ENCODE measurements at regions not wholly inside any gene's neighbourhood (a gene's known extent, or its start where the extent isn't known, plus 50 kb on each side); places are given as distances from the start of the nearest gene placed in this dataset.

DNA sequence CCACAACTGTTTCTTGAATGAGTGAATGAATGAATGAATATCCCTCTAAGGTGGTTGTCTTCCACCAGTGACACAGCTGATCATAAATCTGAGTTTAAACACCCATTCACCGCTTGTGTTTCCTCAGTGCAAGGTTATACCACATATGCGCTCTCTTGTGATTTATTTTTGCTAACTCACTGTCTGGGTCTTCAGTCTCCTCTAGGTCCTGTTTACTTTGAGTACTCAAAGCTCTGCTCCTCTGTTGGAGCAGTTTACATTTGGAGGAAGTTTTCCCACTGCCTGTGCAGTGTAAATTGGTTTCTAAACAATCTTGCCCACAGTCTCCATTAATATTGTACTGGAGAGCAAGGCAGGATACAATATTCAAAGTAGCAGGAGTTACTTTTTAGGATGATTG, 212.6 kb upstream of the JADE1 start:
- H3K79me2 ChIP-seq (ENCODE audit: control insufficient read depth, insufficient read depth, low read length) = no peaks in the 10 kb centered on the region
- ChIA-PET CTCF (ENCODE audit: low intra/inter-chr PET ratio) (no interaction called here), POLR2A (no interaction called here)
- no peaks in the 10 kb centered on the region for H3K9me1 ChIP-seq (ENCODE audit: control insufficient read depth, insufficient read depth, low read length)
- TF ChIP-seq C11orf30 (IDR thresholded peaks at IDR 0.05; ENCODE audit: low read depth) (0 out of 2 replicates have a peak, but pooled peaks have one; percentile 21), HMG20B (CRISPR knock-in tag; IDR thresholded peaks at IDR 0.05) (no peak), NFYB (IDR thresholded peaks at IDR 0.05; ENCODE audit: extremely low read depth, insufficient read length) (no peak), FOS (IDR thresholded peaks at IDR 0.05; ENCODE audit: extremely low read depth, insufficient read length) (no peak), XRCC5 (IDR thresholded peaks at IDR 0.05; ENCODE audit: low read depth, low read length) (no peak), PPARD (CRISPR knock-in tag; IDR thresholded peaks at IDR 0.05) (no peak), FOXK2 (conservative IDR thresholded peaks at IDR 0.05 in 1 of 2, IDR thresholded peaks at IDR 0.05 in 1 of 2; ENCODE audit: low read depth in 2 of 2) (peak in 1 of 2 experiments; percentile 18; a peak in 1 of 4 replicates), ZNF24 (IDR thresholded peaks at IDR 0.05) (peak; percentile 79; the same call in 1 of the 2 replicates), AFF4 (CRISPR knock-in tag; IDR thresholded peaks at IDR 0.05) (no peak), ZSCAN32 (CRISPR knock-in tag; IDR thresholded peaks at IDR 0.05) (no peak)
- ATAC-seq (no peak), FAIRE-seq (no peak), DNase-seq (ENCODE audit: extremely low read depth in 1 of 4, low spot score in 3 of 4) (no peak)
- in situ Hi-C loops (cut with MboI) = loop anchor here (10.0 kb wide), 1 partner anchor 682 kb away; no protein-coding TSS in a partner anchor
- peaks cover 9 to 28% of the 10 kb centered on the region in 2 experiments for H3K4me1 ChIP-seq (replicated peaks in 1 of 2; ENCODE audit: control insufficient read depth in 2 of 2, insufficient read depth in 2 of 2, low read length in 2 of 2)
- H3K36me3 ChIP-seq (ENCODE audit: control insufficient read depth, insufficient read depth, low read length) = no peaks in the 10 kb centered on the region
- no peak overlapping the region for H3K9ac ChIP-seq (ENCODE audit: insufficient read depth in 1 of 2, low read depth in 2 of 2, low read length in 2 of 2)
- BruUV-seq (replicated peaks) = no TSS peak
- H3K9me3 ChIP-seq (replicated peaks; ENCODE audit: control insufficient read depth, insufficient read depth, low read depth, low read length) = no peaks in the 10 kb centered on the region; the same call in 1 of the 2 replicates
- no peak overlapping the region for H3K27ac ChIP-seq (ENCODE audit: extremely low read depth, low read depth, low read length)
- intact Hi-C loops (cut with micrococcal nuclease) = no loop called here
- H4K20me1 ChIP-seq (replicated peaks; ENCODE audit: control insufficient read depth, insufficient read depth, low read length) = no peaks in the 10 kb centered on the region
- 52% methylated on average over 2 of the region's 2 CpGs for whole genome bisulfite sequencing (ENCODE audit: insufficient coverage, low coverage, missing lambda C conversion rate)
- no peak overlapping the region for H3K4me3 ChIP-seq
- H3K4me2 ChIP-seq (ENCODE audit: insufficient read depth, low read length) = no peak overlapping the region
- no peak overlapping the region for H2AFZ ChIP-seq (ENCODE audit: low read depth, low read length)
- H3K27me3 ChIP-seq (ENCODE audit: control insufficient read depth in 2 of 2, insufficient read depth in 2 of 2, low read length in 2 of 2) = no peaks in the 10 kb centered on the region
